Ovary (tissue), 3 donors: ENCODE measurements at regions not wholly inside any gene's neighbourhood (a gene's known extent, or its start where the extent isn't known, plus 50 kb on each side); places are given as distances from the start of the nearest gene placed in this dataset.

Experiments
- CTCF ChIP-seq, 3 donors: fragments of 450-650 bp in 2 of 3; fragments of 200-600 bp in 1 of 3; IDR thresholded peaks; one replicate each; pipeline versions ENCODE4 v1.5.1 to v1.8.0; 2016 to 2022; ENCODE audit warnings: antibody characterized with exemption in 3 of 3, mild to moderate bottlenecking in 1 of 3
- EP300 ChIP-seq: sonication (generic); formaldehyde crosslinking; IDR thresholded peaks from one replicate; pipeline ENCODE4 v1.6.1; 2017; ENCODE audit warnings: antibody characterized with exemption
- POLR2A ChIP-seq: fragments of 450-650 bp; IDR thresholded peaks from one replicate; pipeline ENCODE4 v1.6.1; 2017; ENCODE audit warnings: antibody characterized with exemption, mild to moderate bottlenecking, moderate library complexity
- donor health status: DM: no; HTN: no; CAD: no.

DNA sequence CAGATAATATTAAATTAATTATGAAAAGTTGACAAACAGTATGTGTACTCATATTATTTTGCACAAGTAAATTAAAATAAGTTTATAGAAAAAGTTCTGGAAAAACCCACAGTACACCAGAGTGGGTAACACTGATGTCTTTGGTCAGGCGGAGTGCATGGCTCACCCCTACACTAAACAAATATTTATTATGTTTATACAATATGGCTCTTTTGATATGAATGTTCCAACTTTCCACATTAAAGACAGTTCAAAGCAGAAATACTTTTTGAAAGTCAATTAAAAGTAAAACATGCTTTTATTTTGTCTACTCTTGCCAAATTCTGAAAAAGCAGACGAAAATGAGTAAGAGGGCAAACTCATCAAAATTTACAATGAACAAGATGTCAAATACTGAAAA lies 56.2 kb upstream of the DCBLD2 start:
- TF ChIP-seq CTCF (IDR thresholded peaks at IDR 0.05): no peak
- TF ChIP-seq POLR2A: no peak
- TF ChIP-seq EP300: no peak
